GM12874 (cell line): ENCODE measurements at regions not wholly inside any gene's neighbourhood (a gene's known extent, or its start where the extent isn't known, plus 50 kb on each side); places are given as distances from the start of the nearest gene placed in this dataset.

Experiments used
- CTCF ChIP-seq: IDR thresholded peaks from 2 replicates; pipeline ENCODE4 v1.5.1; 2011; ENCODE audit warnings: low read depth, mild to moderate bottlenecking, control low read depth, low read length, moderate library complexity; ENCODE audit not compliant: insufficient read depth

- no peak for TF ChIP-seq CTCF
These were observed 62.1 kb downstream of the ZWINT start for GRCh38 chr10:56298941-56299340.

GRCh38 chr10:56296618-56297017 is 64.4 kb downstream of the ZWINT start:
- TF ChIP-seq CTCF = no peak

- TF ChIP-seq CTCF = no peak
These were observed 72.7 kb downstream of the ZWINT start for GRCh38 chr10:56288403-56288802.

GRCh38 chr10:56286096-56286495 is 75.0 kb downstream of the ZWINT start:
- TF ChIP-seq CTCF = no peak

DNA sequence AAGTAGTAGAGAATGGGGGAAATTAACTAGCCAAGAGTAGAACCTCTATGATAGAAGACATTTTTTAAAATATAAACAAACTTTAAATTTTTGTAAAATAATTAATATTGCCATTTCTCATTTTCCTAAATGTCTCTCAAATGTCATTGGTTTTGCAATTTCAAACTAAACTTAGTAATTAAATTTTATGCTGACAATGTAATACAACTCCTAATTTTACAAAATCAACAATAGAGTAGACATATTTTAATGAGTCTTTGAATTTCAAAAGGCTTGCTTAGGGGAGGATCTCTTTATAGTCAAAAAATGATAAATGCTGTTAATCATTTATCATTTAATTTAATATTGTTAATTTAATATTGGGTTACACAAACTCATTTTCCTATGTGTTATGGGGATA is 81.8 kb downstream of the ZWINT start:
- no peak for TF ChIP-seq CTCF

DNA sequence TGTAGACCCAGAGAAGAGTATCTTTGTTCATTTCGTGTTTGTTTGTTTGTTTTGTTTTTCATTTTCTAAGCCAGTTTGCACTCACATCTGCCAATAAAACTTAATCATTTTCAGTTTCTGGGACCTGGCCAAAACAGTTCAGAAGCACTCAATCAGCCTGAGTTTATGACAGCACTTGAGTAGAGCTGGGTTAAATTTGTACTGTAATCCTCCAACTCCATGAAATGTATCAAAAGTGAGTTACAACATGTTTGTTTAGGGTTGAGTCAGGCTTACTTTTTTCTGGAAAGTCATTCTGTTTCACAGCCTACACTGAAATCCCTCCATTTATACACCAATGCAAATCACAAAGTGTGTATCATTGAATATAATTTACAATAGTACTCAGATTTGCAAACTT is 91.9 kb downstream of the ZWINT start:
- TF ChIP-seq CTCF = no peak

- TF ChIP-seq CTCF = no peak
These were observed 94.9 kb downstream of the ZWINT start for GRCh38 chr10:56266120-56266519.

DNA sequence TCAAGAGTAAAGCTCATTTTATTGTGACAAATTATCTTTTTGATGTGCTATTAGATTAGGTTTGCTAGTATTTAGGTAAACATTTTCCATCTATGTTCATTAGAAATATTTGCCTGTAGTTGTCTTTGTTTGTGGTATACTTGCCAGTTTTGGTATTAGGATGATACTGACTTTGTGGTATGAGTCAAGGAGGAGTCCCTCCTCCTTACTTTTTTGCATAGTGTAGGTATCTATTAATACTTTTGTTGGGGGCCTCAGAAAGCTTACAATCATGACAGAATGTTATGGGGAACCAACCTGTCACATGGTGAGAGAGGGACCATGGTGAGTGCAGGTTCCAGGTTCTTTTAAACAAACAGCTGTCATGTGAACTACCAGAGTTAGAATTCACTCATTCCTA is 102.1 kb downstream of the ZWINT start:
- TF ChIP-seq CTCF = no peak
